Hematopoietic multipotent progenitor cell (in vitro differentiated cells): ENCODE measurements at regions not wholly inside any gene's neighbourhood (a gene's known extent, or its start where the extent isn't known, plus 50 kb on each side); places are given as distances from the start of the nearest gene placed in this dataset.
"Not testable (repeated sequence)": the region's sequence is repeated elsewhere in the genome, so short reads cannot be mapped to it uniquely, and the experiment has no call there.

Source experiments
- DNase-seq, 3 donors: peaks; one replicate each; pipeline ENCODE4 v3.0.0-alpha.2; 2011 to 2015; ENCODE audit warnings: low read depth in 2 of 3, low spot score in 2 of 3

GRCh38 chr7:10706875-10707493, 266.7 kb upstream of the PHF14 start:
- DNase-seq: peak in 2 of 3 donors; percentile 21 to 39

- peak in 2 of 3 donors; percentile 65 to 86 for DNase-seq
Observed at GRCh38 chr7:10707519-10707918, 266.2 kb upstream of the PHF14 start.

- peak in 2 of 3 donors; percentile 44 to 68 for DNase-seq
Observed at GRCh38 chr7:10708447-10708846, 265.2 kb upstream of the PHF14 start.

- no peak for DNase-seq
Observed at GRCh38 chr7:10718768-10719167, 254.9 kb upstream of the PHF14 start.

- no peak for DNase-seq
Observed at GRCh38 chr7:10720042-10720441, 253.6 kb upstream of the PHF14 start.

- no peak for DNase-seq
Observed at GRCh38 chr7:10721289-10721688, 252.4 kb upstream of the PHF14 start.

GRCh38 chr7:10723832-10724231, 249.8 kb upstream of the PHF14 start:
- no peak for DNase-seq

GRCh38 chr7:10724449-10724848, 249.2 kb upstream of the PHF14 start:
- no peak for DNase-seq

- DNase-seq: no peak
Observed at GRCh38 chr7:10727636-10728035, 246.0 kb upstream of the PHF14 start.

- DNase-seq: no peak
Observed at GRCh38 chr7:10731253-10731773, 242.4 kb upstream of the PHF14 start.

GRCh38 chr7:10733747-10734146, 239.9 kb upstream of the PHF14 start:
- no peak for DNase-seq

GRCh38 chr7:10734595-10734994, 239.1 kb upstream of the PHF14 start:
- no peak for DNase-seq

- no peak for DNase-seq
Observed at GRCh38 chr7:10739401-10739800, 234.3 kb upstream of the PHF14 start.

- DNase-seq: no peak
Observed at GRCh38 chr7:10740805-10741204, 232.9 kb upstream of the PHF14 start.

- DNase-seq: no peak
Observed at GRCh38 chr7:10756981-10757380, 216.7 kb upstream of the PHF14 start.

- no peak for DNase-seq
Observed at GRCh38 chr7:10759120-10759519, 214.6 kb upstream of the PHF14 start.

- no peak for DNase-seq
Observed at GRCh38 chr7:10767771-10768170, 205.9 kb upstream of the PHF14 start.

GRCh38 chr7:10770176-10770575, 203.5 kb upstream of the PHF14 start:
- no peak for DNase-seq

- DNase-seq: no peak
Observed at GRCh38 chr7:10773430-10773829, 200.2 kb upstream of the PHF14 start.

GRCh38 chr7:10779465-10780399, 193.9 kb upstream of the PHF14 start:
- DNase-seq: no peak

- DNase-seq: no peak
Observed at GRCh38 chr7:10780400-10780747, 193.3 kb upstream of the PHF14 start.

GRCh38 chr7:10786976-10787375, 186.7 kb upstream of the PHF14 start:
- not testable (repeated sequence) for DNase-seq
